CD4-positive, alpha-beta memory T cell (primary cell): ENCODE measurements at regions not wholly inside any gene's neighbourhood (a gene's known extent, or its start where the extent isn't known, plus 50 kb on each side); places are given as distances from the start of the nearest gene placed in this dataset.

ENCODE experiments used
- CTCF ChIA-PET: fragments of 350-600 bp; sonication (Branson Sonifier 250); formaldehyde crosslinking; loops from one replicate; lab custom pipeline; 2021; ENCODE audit warnings: inconsistent platforms; ENCODE audit not compliant: partially characterized antibody; lab: Charles Lee
- POLR2A ChIA-PET: fragments of 350-600 bp; sonication (Branson Sonifier 250); formaldehyde crosslinking; loops from one replicate; lab custom pipeline; 2021; ENCODE audit not compliant: partially characterized antibody; lab: Charles Lee
- DNase-seq, 5 donors: peaks; one replicate each; pipeline versions ENCODE4 v3.0.0 to v3.0.0-alpha.2; 2020 to 2022; ENCODE audit warnings: mixed read lengths in 1 of 5
- H3K27ac ChIP-seq: one replicate; pipeline ENCODE4 v1.7.0; 2013; ENCODE audit warnings: low read depth, low read length
- H3K27me3 ChIP-seq: 2 replicates; pipeline ENCODE4 v1.7.0; 2013; ENCODE audit warnings: mild to moderate bottlenecking, low read length, moderate library complexity; ENCODE audit not compliant: insufficient read depth
- H3K36me3 ChIP-seq: 2 replicates; pipeline ENCODE4 v1.7.0; 2013; ENCODE audit warnings: mild to moderate bottlenecking, low read length, moderate library complexity; ENCODE audit not compliant: insufficient read depth
- H3K4me1 ChIP-seq: 2 replicates; pipeline ENCODE4 v1.7.0; 2013; ENCODE audit warnings: mild to moderate bottlenecking, low read length, moderate library complexity; ENCODE audit not compliant: insufficient read depth
- H3K4me3 ChIP-seq, 2 donors: one replicate each; pipeline ENCODE4 v1.7.0; 2013; ENCODE audit warnings: low read length in 2 of 2, mild to moderate bottlenecking in 1 of 2
- H3K9me3 ChIP-seq, 2 donors: one replicate each; pipeline ENCODE4 v1.7.0; 2013; ENCODE audit warnings: low read length in 2 of 2, control low read depth in 1 of 2; ENCODE audit not compliant: control insufficient read depth in 1 of 2
- H3K27ac Mint-ChIP-seq, 7 donors: one replicate each; pipeline ENCODE4 v1.8.0; 2020 to 2021; ENCODE audit warnings: mixed read lengths in 7 of 7, mild to moderate bottlenecking in 6 of 7, inconsistent platforms in 3 of 7, moderate library complexity in 3 of 7
- H3K27me3 Mint-ChIP-seq, 2 donors: one replicate each; pipeline ENCODE4 v1.8.0; 2020 to 2021; ENCODE audit warnings: mixed read lengths in 2 of 2
- H3K36me3 Mint-ChIP-seq, 2 donors: one replicate each; pipeline ENCODE4 v1.8.0; 2020 to 2021; ENCODE audit warnings: mixed read lengths in 2 of 2, inconsistent platforms in 1 of 2, mild to moderate bottlenecking in 1 of 2
- H3K4me1 Mint-ChIP-seq, 4 donors: one replicate each; pipeline ENCODE4 v1.8.0; 2020 to 2021; ENCODE audit warnings: mixed read lengths in 4 of 4, mild to moderate bottlenecking in 1 of 4
- H3K4me3 Mint-ChIP-seq, 8 donors: one replicate each; pipeline ENCODE4 v1.8.0; 2020 to 2021; ENCODE audit warnings: mixed read lengths in 8 of 8, mild to moderate bottlenecking in 7 of 8, moderate library complexity in 6 of 8, inconsistent platforms in 3 of 8
- H3K9me3 Mint-ChIP-seq, 8 donors: one replicate each; pipeline ENCODE4 v1.8.0; 2020 to 2021; ENCODE audit warnings: mixed read lengths in 8 of 8, mild to moderate bottlenecking in 5 of 8, inconsistent platforms in 3 of 8, moderate library complexity in 1 of 8
- intact Hi-C: fragments of 100-400 bp; cut with micrococcal nuclease; formaldehyde crosslinking; loops from one replicate; pipeline ENCODE4 v1.15.1; 2023

DNA sequence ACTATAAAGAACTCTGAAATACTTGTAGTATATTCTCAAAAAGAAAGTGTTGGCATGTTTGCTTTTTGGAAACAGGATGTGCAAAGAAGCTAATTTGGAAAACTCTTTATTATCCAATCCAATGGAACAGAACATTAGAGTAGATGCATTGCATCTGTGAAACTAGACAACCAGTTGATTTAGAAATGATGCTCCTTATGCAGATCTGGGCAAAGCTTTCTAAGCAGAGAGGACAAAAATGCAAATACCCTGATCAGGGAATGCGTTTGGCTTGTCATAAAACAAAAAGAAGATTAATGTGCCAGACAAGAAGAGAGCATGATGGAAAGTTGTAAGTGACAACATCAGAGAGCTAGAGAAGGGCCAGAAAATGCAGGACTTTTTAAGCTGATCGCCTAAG is 142.3 kb downstream of the RCHY1 start:
- H3K27ac Mint-ChIP-seq: no peak overlapping the region
- Histone ChIP-seq H3K9me3 (no peaks in the 10 kb centered on the region), H3K36me3 (no peaks in the 10 kb centered on the region), H3K4me3 (no peak overlapping the region), H3K27me3 (no peaks in the 10 kb centered on the region), H3K27ac (no peak overlapping the region), H3K4me1 (no peaks in the 10 kb centered on the region)
- no peaks in the 10 kb centered on the region for H3K4me1 Mint-ChIP-seq
- intact Hi-C loops: no loop called here
- H3K36me3 Mint-ChIP-seq: no peaks in the 10 kb centered on the region
- ChIA-PET POLR2A (no interaction called here), CTCF (no interaction called here)
- no peak overlapping the region for H3K4me3 Mint-ChIP-seq
- H3K9me3 Mint-ChIP-seq: peaks cover 0 to 8% (median 1%) of the 10 kb centered on the region in 8 donors
- H3K27me3 Mint-ChIP-seq: peaks cover 0 to 5% of the 10 kb centered on the region in 2 donors
- DNase-seq: no peak

DNA sequence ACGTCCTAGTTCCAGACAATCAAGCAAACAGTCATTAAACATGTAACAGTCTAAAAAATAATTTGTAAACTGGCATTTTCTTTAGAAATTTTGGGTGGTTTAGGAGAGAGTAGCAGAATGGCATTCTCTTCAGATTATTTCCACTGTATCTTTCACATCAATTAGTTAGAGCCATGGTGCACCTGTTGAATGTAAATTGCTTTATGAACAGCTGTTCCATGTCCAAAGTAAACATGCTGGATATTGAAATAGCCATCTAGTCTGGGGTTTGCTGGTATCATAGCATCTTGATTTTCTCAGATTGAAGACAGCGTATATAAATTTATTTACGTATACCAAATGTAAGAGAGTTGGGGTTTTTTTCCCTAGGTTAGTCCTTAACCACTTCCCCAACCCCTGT is 143.6 kb downstream of the RCHY1 start:
- H3K36me3 ChIP-seq: no peaks in the 10 kb centered on the region
- Mint-ChIP-seq H3K27me3 (peaks cover 0 to 5% of the 10 kb centered on the region in 2 donors), H3K27ac (no peak overlapping the region), H3K36me3 (no peaks in the 10 kb centered on the region), H3K4me3 (no peak overlapping the region), H3K9me3 (peaks cover 0 to 5% (median 1%) of the 10 kb centered on the region in 8 donors), H3K4me1 (no peaks in the 10 kb centered on the region)
- no peak overlapping the region for H3K4me3 ChIP-seq
- no peaks in the 10 kb centered on the region for H3K4me1 ChIP-seq
- H3K9me3 ChIP-seq: no peaks in the 10 kb centered on the region
- no peaks in the 10 kb centered on the region for H3K27me3 ChIP-seq
- no peak for DNase-seq
- no peak overlapping the region for H3K27ac ChIP-seq
- ChIA-PET POLR2A (no interaction called here), CTCF (no interaction called here)
- intact Hi-C loops: no loop called here

DNA sequence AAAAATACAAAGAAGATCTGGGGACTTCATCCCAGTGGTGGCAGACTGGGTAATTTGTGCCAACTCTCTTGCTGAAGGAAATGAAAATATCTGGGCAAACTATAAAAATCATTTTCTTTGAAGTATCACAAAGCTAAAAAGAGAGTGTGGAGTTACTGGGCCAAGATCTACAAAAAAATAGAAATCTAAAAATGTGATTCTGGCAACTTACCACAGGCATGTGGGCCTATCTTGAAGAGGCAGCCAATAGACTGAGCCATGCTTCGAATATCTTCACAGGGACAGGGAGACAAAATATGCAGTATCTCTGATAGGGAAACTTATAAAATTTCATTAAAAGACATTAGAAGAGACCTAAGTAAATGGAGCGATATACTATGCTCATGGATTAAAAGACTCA is 168.8 kb downstream of the RCHY1 start:
- intact Hi-C loops: no loop called here
- no peak overlapping the region for H3K27ac Mint-ChIP-seq
- POLR2A ChIA-PET: no interaction called here

DNA sequence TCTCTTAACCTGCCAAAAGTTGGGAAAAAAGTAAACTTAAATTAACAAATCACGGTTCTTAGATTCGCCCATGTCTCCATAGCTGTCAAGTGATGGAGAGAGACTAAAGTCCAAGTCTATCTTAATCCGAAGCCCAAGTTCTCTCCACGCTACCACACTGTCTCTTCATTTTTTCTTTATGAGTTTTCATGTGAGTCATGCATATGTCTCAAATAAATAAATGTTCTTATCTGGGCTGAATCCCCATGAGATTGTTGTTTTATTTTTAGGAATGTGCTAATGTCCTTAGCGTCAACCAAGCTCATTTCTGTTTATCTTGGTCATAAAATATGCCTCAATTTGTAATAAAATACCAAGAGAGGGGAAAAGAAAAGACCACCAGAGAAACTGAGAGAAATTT is 169.3 kb downstream of the RCHY1 start:
- Histone ChIP-seq H3K27ac (no peak overlapping the region), H3K4me1 (no peaks in the 10 kb centered on the region), H3K27me3 (no peaks in the 10 kb centered on the region), H3K9me3 (no peaks in the 10 kb centered on the region), H3K4me3 (no peak overlapping the region), H3K36me3 (no peaks in the 10 kb centered on the region)
- ChIA-PET POLR2A (interaction anchor here (0.6 kb wide), 1 partner anchor 8 kb away, joined by 3 read pairs; no protein-coding TSS in a partner anchor), CTCF (no interaction called here)
- Mint-ChIP-seq H3K4me3 (no peak overlapping the region), H3K9me3 (peaks cover 0 to 2% (median 0%) of the 10 kb centered on the region in 8 donors), H3K36me3 (no peaks in the 10 kb centered on the region), H3K27me3 (peaks cover 0 to 2% of the 10 kb centered on the region in 2 donors), H3K27ac (no peak overlapping the region), H3K4me1 (peaks cover 0 to 1% (median 0%) of the 10 kb centered on the region in 4 donors)
- intact Hi-C loops: no loop called here
- DNase-seq: no peak

More for the DNA sequence above, 168.8 kb downstream of the RCHY1 start:
- H3K36me3 Mint-ChIP-seq: no peaks in the 10 kb centered on the region
- no peaks in the 10 kb centered on the region for H3K4me1 ChIP-seq
- H3K9me3 Mint-ChIP-seq: peaks cover 0 to 2% (median 0%) of the 10 kb centered on the region in 8 donors
- DNase-seq: no peak
- H3K36me3 ChIP-seq: no peaks in the 10 kb centered on the region
- H3K27ac ChIP-seq: no peak overlapping the region
- no peak overlapping the region for H3K4me3 Mint-ChIP-seq
- CTCF ChIA-PET: no interaction called here
- H3K4me3 ChIP-seq: no peak overlapping the region
- no peaks in the 10 kb centered on the region for H3K9me3 ChIP-seq
- H3K27me3 ChIP-seq: no peaks in the 10 kb centered on the region
- H3K27me3 Mint-ChIP-seq: peaks cover 0 to 2% of the 10 kb centered on the region in 2 donors
- peaks cover 0 to 1% (median 0%) of the 10 kb centered on the region in 4 donors for H3K4me1 Mint-ChIP-seq

DNA sequence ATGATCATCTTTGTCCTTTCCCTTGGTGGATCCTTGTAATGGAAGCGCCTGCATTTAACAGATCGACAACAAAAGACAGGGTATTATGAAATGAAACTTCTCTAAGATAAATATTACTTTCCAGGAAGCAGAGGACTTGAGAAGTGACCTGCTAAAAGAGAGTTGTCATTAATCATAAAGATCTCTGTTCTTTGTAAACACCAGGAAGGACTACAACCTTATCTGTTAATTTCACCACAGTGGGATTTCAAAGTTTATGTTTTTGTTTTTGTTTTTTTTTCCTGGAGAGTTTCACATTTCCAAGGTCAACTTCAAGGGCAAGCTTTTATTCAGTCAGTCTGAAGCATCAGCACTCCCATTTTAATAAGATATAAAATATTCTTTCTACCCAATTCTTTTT is 170.9 kb downstream of the RCHY1 start:
- Histone ChIP-seq H3K36me3 (no peaks in the 10 kb centered on the region), H3K4me1 (no peaks in the 10 kb centered on the region), H3K27ac (no peak overlapping the region), H3K27me3 (no peaks in the 10 kb centered on the region), H3K4me3 (no peak overlapping the region), H3K9me3 (no peaks in the 10 kb centered on the region)
- no peaks in the 10 kb centered on the region for H3K4me1 Mint-ChIP-seq
- H3K4me3 Mint-ChIP-seq: no peak overlapping the region
- H3K27ac Mint-ChIP-seq: no peak overlapping the region
- peaks cover 0 to 2% of the 10 kb centered on the region in 2 donors for H3K27me3 Mint-ChIP-seq
- ChIA-PET POLR2A (no interaction called here), CTCF (no interaction called here)
- H3K9me3 Mint-ChIP-seq: peaks cover 0 to 2% (median 0%) of the 10 kb centered on the region in 8 donors
- no peak for DNase-seq
- H3K36me3 Mint-ChIP-seq: no peaks in the 10 kb centered on the region
- intact Hi-C loops: no loop called here

DNA sequence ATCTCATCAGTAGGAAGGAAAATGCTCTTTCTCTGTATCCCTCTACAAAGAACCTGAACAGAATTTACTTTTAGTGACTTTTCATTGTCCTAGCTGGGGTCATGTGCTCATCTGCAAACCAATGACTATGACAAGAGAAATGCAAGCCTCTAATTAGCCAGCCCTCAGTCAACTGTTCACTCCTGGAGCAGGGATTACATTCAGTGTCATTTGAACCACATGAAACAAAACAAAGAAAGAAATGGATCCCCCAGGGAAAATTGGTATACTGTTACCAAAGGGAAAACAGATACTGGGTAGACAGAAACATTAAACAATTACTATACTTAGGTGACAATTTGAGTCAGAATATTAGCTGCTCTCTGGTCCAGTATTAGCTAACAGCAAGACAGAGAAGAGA is 173.6 kb downstream of the RCHY1 start:
- no peak overlapping the region for H3K4me3 Mint-ChIP-seq
- intact Hi-C loops: no loop called here

DNA sequence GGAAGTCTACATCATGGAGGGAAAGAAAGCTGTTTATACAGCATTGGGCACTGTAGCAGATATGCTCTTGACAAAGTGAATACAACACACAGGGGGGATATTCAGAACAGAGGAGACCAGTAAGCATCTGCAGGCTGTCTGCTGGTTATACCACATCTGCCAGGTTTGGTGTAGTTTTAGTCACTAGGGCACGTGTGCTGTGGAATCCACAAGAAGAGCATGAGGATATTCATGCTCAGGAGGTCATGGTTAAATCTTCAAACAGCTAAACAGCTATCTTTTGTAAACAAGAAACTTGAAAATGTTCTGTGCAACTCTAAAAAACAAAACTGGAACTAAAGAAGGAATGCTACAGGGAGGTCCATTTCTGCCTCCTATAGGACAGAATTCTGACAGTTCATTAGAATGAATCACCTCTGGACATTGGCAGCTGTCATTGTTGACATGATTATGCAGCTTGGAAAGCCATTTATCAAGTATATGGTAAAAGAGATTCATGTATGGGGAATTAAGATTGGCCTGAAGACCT is 175.8 kb downstream of the RCHY1 start:
- Mint-ChIP-seq H3K36me3 (no peaks in the 10 kb centered on the region), H3K27ac (no peak overlapping the region), H3K4me3 (no peak overlapping the region), H3K4me1 (no peaks in the 10 kb centered on the region), H3K9me3 (peaks cover 0 to 23% (median 6%) of the 10 kb centered on the region in 8 donors), H3K27me3 (no peaks in the 10 kb centered on the region)
- intact Hi-C loops: no loop called here
- Histone ChIP-seq H3K4me1 (no peaks in the 10 kb centered on the region), H3K27me3 (no peaks in the 10 kb centered on the region), H3K36me3 (no peaks in the 10 kb centered on the region), H3K9me3 (no peaks in the 10 kb centered on the region), H3K27ac (no peak overlapping the region), H3K4me3 (no peak overlapping the region)
- CTCF ChIA-PET: no interaction called here
- DNase-seq: no peak
- POLR2A ChIA-PET: no interaction called here

More for the DNA sequence above, 173.6 kb downstream of the RCHY1 start:
- Histone ChIP-seq H3K36me3 (no peaks in the 10 kb centered on the region), H3K4me3 (no peak overlapping the region), H3K4me1 (no peaks in the 10 kb centered on the region), H3K27me3 (no peaks in the 10 kb centered on the region), H3K9me3 (no peaks in the 10 kb centered on the region), H3K27ac (no peak overlapping the region)
- no peak for DNase-seq
- Mint-ChIP-seq H3K9me3 (peaks cover 0 to 13% (median 6%) of the 10 kb centered on the region in 8 donors), H3K36me3 (no peaks in the 10 kb centered on the region), H3K27ac (no peak overlapping the region), H3K27me3 (peaks cover 0 to 2% of the 10 kb centered on the region in 2 donors), H3K4me1 (no peaks in the 10 kb centered on the region)
- ChIA-PET POLR2A (no interaction called here), CTCF (no interaction called here)
